PC-3 (cell line): ENCODE measurements at regions not wholly inside any gene's neighbourhood (a gene's known extent, or its start where the extent isn't known, plus 50 kb on each side); places are given as distances from the start of the nearest gene placed in this dataset.

Source experiments
- ATAC-seq: fragments of 200-7000 bp; cut with Tn5 transposase; 2 replicates; pipeline ENCODE4 v1.9.1; 2020; ENCODE audit warnings: mild to moderate bottlenecking, moderate library complexity
- BruUV-seq: library from RNA; stranded (reverse); fragments of 400-500 nt; replicated peaks from 2 replicates; lab custom pipeline; 2021; lab: Mats Ljungman, UMichigan
- CTCF ChIA-PET: fragments of 300-600 bp; sonication (Branson Sonifier 250); formaldehyde crosslinking; loops from one replicate; lab custom pipeline; 2022; ENCODE audit warnings: antibody characterized with exemption; lab: Charles Lee
- POLR2A ChIA-PET: fragments of 300-600 bp; sonication (Branson Sonifier 250); formaldehyde crosslinking; loops from one replicate; lab custom pipeline; 2022; ENCODE audit warnings: antibody characterized with exemption; ENCODE audit not compliant: unreplicated experiment; lab: Charles Lee
- DNase-seq: peaks from one replicate; pipeline ENCODE4 v3.0.0-alpha.2; 2015
- H2AFZ ChIP-seq: fragments of 300-600 bp; sonication (generic); 2 replicates; pipeline ENCODE4 v1.6.0; 2016; ENCODE audit warnings: antibody characterized with exemption, low read length
- H3F3A ChIP-seq: fragments of 300-600 bp; sonication (generic); one replicate; pipeline ENCODE4 v1.6.0; 2017; ENCODE audit warnings: antibody characterized with exemption, low read length, control low read depth, mild to moderate bottlenecking; ENCODE audit not compliant: unreplicated experiment
- H3K27ac ChIP-seq: fragments of 300-600 bp; sonication (generic); 2 replicates; pipeline ENCODE4 v1.5.1; 2016; ENCODE audit warnings: mild to moderate bottlenecking, low read length
- H3K27me3 ChIP-seq: fragments of 300-600 bp; sonication (generic); 2 replicates; pipeline ENCODE4 v1.6.1; 2016; ENCODE audit warnings: low read length, mixed read lengths
- H3K36me3 ChIP-seq: fragments of 300-600 bp; sonication (generic); 2 replicates; pipeline ENCODE4 v1.6.1; 2016; ENCODE audit warnings: low read depth, mixed run types, low read length, mixed read lengths
- H3K4me1 ChIP-seq: fragments of 300-600 bp; sonication (generic); 2 replicates; pipeline ENCODE4 v1.5.1; 2016; ENCODE audit warnings: low read length; ENCODE audit not compliant: insufficient read depth
- H3K4me2 ChIP-seq: fragments of 300-600 bp; sonication (generic); 2 replicates; pipeline ENCODE4 v1.6.0; 2016; ENCODE audit warnings: low read length
- H3K4me3 ChIP-seq: fragments of 300-600 bp; sonication (generic); 2 replicates; pipeline ENCODE4 v1.5.1; 2016; ENCODE audit warnings: mild to moderate bottlenecking, low read length, mixed read lengths
- H3K79me2 ChIP-seq: fragments of 300-600 bp; sonication (generic); 2 replicates; pipeline ENCODE4 v1.6.1; 2017; ENCODE audit warnings: low read length, mixed read lengths
- H3K9ac ChIP-seq: fragments of 300-600 bp; sonication (generic); 2 replicates; pipeline ENCODE4 v1.6.0; 2016; ENCODE audit warnings: mild to moderate bottlenecking, low read length
- H3K9me2 ChIP-seq: fragments of 300-600 bp; sonication (generic); replicated peaks from 2 replicates; pipeline ENCODE4 v1.6.1; 2016; ENCODE audit warnings: mixed run types, low read length, mixed read lengths
- H3K9me3 ChIP-seq: fragments of 300-600 bp; sonication (generic); 2 replicates; pipeline ENCODE4 v1.6.1; 2016; ENCODE audit warnings: low read length, mixed read lengths
- H4K20me1 ChIP-seq: fragments of 300-600 bp; sonication (generic); 2 replicates; pipeline ENCODE4 v1.6.1; 2016; ENCODE audit warnings: low read length, mixed read lengths
- CTCF ChIP-seq: fragments of 300-600 bp; sonication (generic); conservative IDR thresholded peaks from 2 replicates; pipeline ENCODE4 v1.5.1; 2017; ENCODE audit warnings: antibody characterized with exemption, low read depth, mild to moderate bottlenecking, low read length
- EZH2 ChIP-seq: fragments of 300-600 bp; sonication (generic); IDR thresholded peaks from one replicate; pipeline ENCODE4 v1.6.1; 2017; ENCODE audit warnings: antibody characterized with exemption, mild to moderate bottlenecking, low read length; ENCODE audit not compliant: unreplicated experiment
- EZH2phosphoT487 ChIP-seq: fragments of 300-600 bp; sonication (generic); IDR thresholded peaks from 2 replicates; pipeline ENCODE4 v1.6.1; 2018; ENCODE audit warnings: mild to moderate bottlenecking, antibody characterized with exemption, low read length, borderline replicate concordance
- intact Hi-C: fragments of 100-400 bp; cut with micrococcal nuclease; formaldehyde crosslinking; loops from 2 replicates; pipeline ENCODE4 v1.9.0; 2023

GRCh38 chr13:110070046-110070445 is 236.9 kb downstream of the COL4A1 start:
- Histone ChIP-seq H3K27ac (no peak overlapping the region), H3F3A (no peaks in the 10 kb centered on the region), H3K36me3 (no peaks in the 10 kb centered on the region), H3K9ac (no peak overlapping the region), H3K9me3 (no peaks in the 10 kb centered on the region), H4K20me1 (no peaks in the 10 kb centered on the region), H3K9me2 (no peaks in the 10 kb centered on the region), H3K27me3 (no peaks in the 10 kb centered on the region), H3K4me3 (no peak overlapping the region), H3K79me2 (no peaks in the 10 kb centered on the region), H2AFZ (no peak overlapping the region), H3K4me2 (0 out of 2 replicates have a peak overlapping the region, but pooled peaks have one; percentile 23), H3K4me1 (peaks cover 10% of the 10 kb centered on the region; the same call in 1 of the 2 replicates)
- ATAC-seq (no peak), DNase-seq (no peak)
- TF ChIP-seq EZH2: no peak
- TF ChIP-seq EZH2phosphoT487: no peak
- TF ChIP-seq CTCF: no peak
- ChIA-PET CTCF (no interaction called here), POLR2A (no interaction called here)
- no TSS peak for BruUV-seq
- intact Hi-C loops: no loop called here

GRCh38 chr13:110068176-110068473 is 238.8 kb downstream of the COL4A1 start:
- Histone ChIP-seq H3K79me2 (no peaks in the 10 kb centered on the region), H3K36me3 (no peaks in the 10 kb centered on the region), H3K4me2 (no peak overlapping the region), H3K4me3 (no peak overlapping the region), H4K20me1 (no peaks in the 10 kb centered on the region), H3K27me3 (no peaks in the 10 kb centered on the region), H3K9ac (no peak overlapping the region), H3K9me3 (no peaks in the 10 kb centered on the region), H3K4me1 (peaks cover 10% of the 10 kb centered on the region; the same call in 1 of the 2 replicates), H3K27ac (no peak overlapping the region), H3K9me2 (no peaks in the 10 kb centered on the region), H3F3A (no peaks in the 10 kb centered on the region), H2AFZ (no peak overlapping the region)
- no TSS peak for BruUV-seq
- no peak for TF ChIP-seq EZH2phosphoT487
- TF ChIP-seq CTCF: no peak
- TF ChIP-seq EZH2: no peak
- POLR2A ChIA-PET: no interaction called here
- ATAC-seq: no peak
- CTCF ChIA-PET: no interaction called here
- DNase-seq: no peak
- intact Hi-C loops: no loop called here

- Histone ChIP-seq H3K36me3 (no peaks in the 10 kb centered on the region), H3F3A (no peaks in the 10 kb centered on the region), H3K9me2 (no peaks in the 10 kb centered on the region), H2AFZ (no peak overlapping the region), H3K9ac (no peak overlapping the region), H3K4me2 (no peak overlapping the region), H3K79me2 (no peaks in the 10 kb centered on the region), H3K27me3 (no peaks in the 10 kb centered on the region), H3K9me3 (no peaks in the 10 kb centered on the region), H3K4me3 (no peak overlapping the region), H4K20me1 (no peaks in the 10 kb centered on the region), H3K27ac (no peak overlapping the region), H3K4me1 (peaks cover 10% of the 10 kb centered on the region; the same call in 1 of the 2 replicates)
- BruUV-seq: no TSS peak
- no peak for TF ChIP-seq EZH2
- TF ChIP-seq EZH2phosphoT487: no peak
- TF ChIP-seq CTCF: no peak
- ChIA-PET CTCF (no interaction called here), POLR2A (no interaction called here)
- no peak for ATAC-seq
- DNase-seq: no peak
- intact Hi-C loops: no loop called here
These were observed 239.4 kb downstream of the COL4A1 start for GRCh38 chr13:110067355-110068175.
